Cardiac muscle cell (in vitro differentiated cells and primary cell): ENCODE measurements at regions not wholly inside any gene's neighbourhood (a gene's known extent, or its start where the extent isn't known, plus 50 kb on each side); places are given as distances from the start of the nearest gene placed in this dataset.

ENCODE experiments used
- DNase-seq, 2 donors: peaks; one replicate each; pipeline versions ENCODE4 v3.0.0 to v3.0.0-alpha.2; 2010 to 2017; ENCODE audit warnings: low read depth in 1 of 2, low spot score in 1 of 2
- H3K27ac ChIP-seq: fragments of 200-600 bp; sonication (generic); 2 replicates; pipeline ENCODE4 v1.5.1; 2016
- H3K27me3 ChIP-seq: fragments of 200-600 bp; sonication (generic); 2 replicates; pipeline ENCODE4 v1.6.0; 2016; ENCODE audit warnings: control low read depth
- H3K36me3 ChIP-seq: fragments of 200-600 bp; sonication (generic); 2 replicates; pipeline ENCODE4 v1.5.1; 2016; ENCODE audit warnings: control low read depth
- H3K4me1 ChIP-seq: fragments of 200-600 bp; sonication (generic); 2 replicates; pipeline ENCODE4 v1.8.1; 2017; ENCODE audit warnings: low read depth, mild to moderate bottlenecking, mixed run types
- H3K4me3 ChIP-seq: fragments of 200-600 bp; sonication (generic); 2 replicates; pipeline ENCODE4 v1.5.1; 2016; ENCODE audit warnings: mild to moderate bottlenecking
- H3K9me3 ChIP-seq: fragments of 200-600 bp; sonication (generic); 2 replicates; pipeline ENCODE4 v1.5.1; 2017; ENCODE audit warnings: low read depth, mild to moderate bottlenecking, control low read depth
- CTCF ChIP-seq: IDR thresholded peaks from 2 replicates; pipeline ENCODE4 v1.5.1; 2012; ENCODE audit warnings: low read depth, mild to moderate bottlenecking, low read length

DNA sequence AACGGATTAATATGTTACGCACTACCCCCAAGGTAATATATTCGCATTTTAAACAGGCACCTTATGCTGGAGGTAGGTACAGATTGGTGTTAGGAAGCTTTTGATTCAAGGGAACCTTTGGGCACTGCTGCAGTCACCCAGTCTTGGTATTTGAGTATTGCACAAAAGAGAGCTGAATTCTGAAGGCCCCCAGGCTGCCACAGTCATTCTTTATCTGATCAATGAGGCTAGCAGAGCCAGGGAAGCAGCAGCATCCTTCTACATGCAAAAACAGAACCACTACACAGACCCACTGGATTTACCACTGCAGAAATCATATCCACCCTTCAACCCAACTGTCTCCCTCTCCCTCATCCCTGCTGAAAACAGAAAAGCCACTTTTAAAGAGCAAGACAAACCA lies 121.2 kb upstream of the GRIN3A start:
- no peaks in the 10 kb centered on the region for H3K36me3 ChIP-seq
- no peak for DNase-seq
- H3K4me1 ChIP-seq, result no peaks in the 10 kb centered on the region
- no peaks in the 10 kb centered on the region for H3K27me3 ChIP-seq
- no peaks in the 10 kb centered on the region for H3K9me3 ChIP-seq
- no peak for TF ChIP-seq CTCF
- no peak overlapping the region for H3K4me3 ChIP-seq
- H3K27ac ChIP-seq, result no peak overlapping the region

- Histone ChIP-seq H3K4me1 (no peaks in the 10 kb centered on the region), H3K27ac (no peak overlapping the region), H3K9me3 (no peaks in the 10 kb centered on the region), H3K27me3 (no peaks in the 10 kb centered on the region), H3K4me3 (no peak overlapping the region), H3K36me3 (no peaks in the 10 kb centered on the region)
- TF ChIP-seq CTCF, result no peak
- peak in 1 of 2 donors; percentile 5 for DNase-seq
Observed at GRCh38 chr9:101858026-101858425, 119.6 kb upstream of the GRIN3A start.

GRCh38 chr9:101849102-101849707 lies 110.8 kb upstream of the GRIN3A start:
- no peak for DNase-seq
- Histone ChIP-seq H3K9me3 (no peaks in the 10 kb centered on the region), H3K27me3 (no peaks in the 10 kb centered on the region), H3K4me1 (no peaks in the 10 kb centered on the region), H3K27ac (no peak overlapping the region), H3K4me3 (no peak overlapping the region), H3K36me3 (no peaks in the 10 kb centered on the region)
- no peak for TF ChIP-seq CTCF

DNA sequence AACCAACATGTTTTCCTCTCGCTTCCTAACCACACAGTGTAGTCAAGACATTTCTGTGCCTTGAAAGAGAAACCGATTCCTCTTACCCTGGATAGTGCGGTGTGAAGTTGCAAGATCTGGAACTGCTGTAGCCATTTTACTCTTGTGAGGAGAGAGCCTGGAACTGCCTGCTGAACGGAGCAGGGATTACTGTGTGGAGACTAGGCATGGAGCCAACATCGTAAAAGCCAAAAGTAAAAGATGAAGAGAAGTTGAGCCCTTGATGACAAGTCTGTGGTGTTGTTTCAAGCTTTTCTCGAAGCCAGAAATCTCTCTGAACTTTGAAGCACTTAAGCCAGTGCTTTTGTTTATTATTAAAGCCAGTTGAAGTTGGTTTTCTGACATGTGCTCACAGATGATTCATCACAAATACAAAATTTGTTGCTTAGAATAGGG lies 110.1 kb upstream of the GRIN3A start:
- H3K9me3 ChIP-seq, result no peaks in the 10 kb centered on the region
- DNase-seq, result no peak

DNA sequence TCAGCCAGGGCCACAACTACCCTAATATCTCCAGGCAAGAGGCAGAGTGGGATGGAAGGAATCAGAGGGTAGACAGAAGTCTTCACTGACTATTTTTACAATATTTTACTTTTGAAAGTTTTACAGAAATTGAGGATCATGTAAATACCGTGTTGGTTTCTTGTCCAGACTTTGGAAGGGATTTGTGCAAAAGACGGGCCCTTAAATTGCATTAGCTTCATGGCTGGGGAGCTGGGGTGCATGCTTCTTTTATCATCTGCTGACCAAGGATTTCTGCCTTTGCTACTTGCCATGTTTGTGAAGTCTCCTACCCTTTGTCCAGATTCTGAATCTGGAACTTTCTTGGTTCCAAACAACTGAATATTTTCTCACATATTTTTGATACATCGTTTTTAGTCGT lies 107.7 kb upstream of the GRIN3A start:
- H3K27ac ChIP-seq, result no peak overlapping the region
- H3K4me1 ChIP-seq, result no peaks in the 10 kb centered on the region
- H3K36me3 ChIP-seq, result no peaks in the 10 kb centered on the region
- no peaks in the 10 kb centered on the region for H3K27me3 ChIP-seq
- no peaks in the 10 kb centered on the region for H3K9me3 ChIP-seq
- no peak for TF ChIP-seq CTCF
- no peak for DNase-seq
- H3K4me3 ChIP-seq, result no peak overlapping the region

More for the DNA sequence above, 110.1 kb upstream of the GRIN3A start:
- Histone ChIP-seq H3K4me3 (no peak overlapping the region), H3K27me3 (no peaks in the 10 kb centered on the region), H3K4me1 (no peaks in the 10 kb centered on the region), H3K36me3 (no peaks in the 10 kb centered on the region), H3K27ac (no peak overlapping the region)
- no peak for TF ChIP-seq CTCF
